Frontal cortex (tissue), 3 donors: ENCODE measurements at regions not wholly inside any gene's neighbourhood (a gene's known extent, or its start where the extent isn't known, plus 50 kb on each side); places are given as distances from the start of the nearest gene placed in this dataset.

Experiments
- DNase-seq, 2 donors: peaks; one replicate each; pipeline ENCODE4 v3.0.0; 2012; ENCODE audit warnings: low spot score in 2 of 2
- FAIRE-seq: peaks from 2 replicates; lab custom pipeline; 2012; peaks lifted over from hg19 to GRCh38; lab: Jason Lieb, UNC
- donor health status: control.
- donor health status: control.
- donor health status: control.

- DNase-seq (no peak), FAIRE-seq (no peak)
These were observed 58.7 kb upstream of the BTRC start for GRCh38 chr10:101295261-101295660.

- FAIRE-seq, result no peak
- no peak for DNase-seq
These were observed 56.0 kb upstream of the BTRC start for GRCh38 chr10:101297901-101298486.

GRCh38 chr10:101299211-101299610, 54.8 kb upstream of the BTRC start:
- FAIRE-seq, result no peak
- DNase-seq, result no peak

- no peak for FAIRE-seq
- DNase-seq, result no peak
These were observed 52.7 kb upstream of the BTRC start for GRCh38 chr10:101301111-101301731.

GRCh38 chr10:101303087-101303703, 50.8 kb upstream of the BTRC start:
- FAIRE-seq (no peak), DNase-seq (no peak)
